ENCODE measurements at regions not wholly inside any gene's neighbourhood (a gene's known extent, or its start where the extent isn't known, plus 50 kb on each side); places are given as distances from the start of the nearest gene placed in this dataset.
"Not testable (repeated sequence)": the region's sequence is repeated elsewhere in the genome, so short reads cannot be mapped to it uniquely, and the experiment has no call there.

DNA sequence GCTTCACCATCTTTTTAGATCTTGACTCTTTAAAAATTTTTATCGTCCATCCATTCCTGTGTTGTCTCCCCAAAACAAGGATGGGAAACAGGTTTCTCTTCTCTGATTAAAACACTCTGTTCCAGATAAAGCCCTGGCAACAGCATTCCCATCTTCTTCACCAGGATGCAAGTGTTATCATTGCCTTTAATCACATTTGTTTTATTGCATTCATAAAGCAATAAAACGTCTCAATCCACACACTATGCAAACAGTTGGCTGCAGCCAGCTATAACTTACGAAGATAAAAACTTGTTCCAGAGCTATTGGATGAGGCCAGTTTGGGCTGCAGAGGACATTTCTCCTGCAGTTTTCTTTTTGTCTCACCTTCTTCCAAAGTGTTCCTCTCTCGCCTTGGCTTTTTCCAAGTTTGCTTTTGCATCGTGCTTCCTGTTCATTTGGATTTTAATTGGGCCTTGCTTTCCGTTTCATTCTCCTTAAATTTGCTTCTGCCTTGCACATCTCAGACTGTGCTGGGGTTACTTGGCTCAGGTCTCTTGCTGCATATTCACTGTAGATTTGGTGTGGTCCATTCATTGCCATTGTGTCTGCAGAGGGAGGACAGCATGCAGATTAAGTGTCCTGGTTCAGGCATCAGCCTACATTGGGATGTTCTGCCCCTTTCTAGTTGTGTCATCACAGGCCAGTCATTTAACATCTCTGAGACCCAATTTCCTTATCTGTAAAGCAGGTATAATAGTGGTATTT lies 136.5 kb upstream of the LIFR start:
- no peaks in the 10 kb centered on the region for H3K36me3 ChIP-seq (ENCODE audit: insufficient read depth, low read length)
- H3K79me2 ChIP-seq (ENCODE audit: insufficient read depth, low read length), result no peaks in the 10 kb centered on the region
- no peak overlapping the region for H2AFZ ChIP-seq (ENCODE audit: low read length)
- H3K27ac ChIP-seq (ENCODE audit: low read depth, low read length, poor library complexity, severe bottlenecking), result no peak overlapping the region
- H3F3A ChIP-seq (ENCODE audit: insufficient read depth, low read length), result no peaks in the 10 kb centered on the region
- H3K27me3 ChIP-seq (ENCODE audit: insufficient read depth, low read length), result no peaks in the 10 kb centered on the region
- no peaks in the 10 kb centered on the region for H3K9me3 ChIP-seq (ENCODE audit: low read length)
- no peaks in the 10 kb centered on the region for H4K20me1 ChIP-seq (ENCODE audit: insufficient read depth, low read length)
- no peak overlapping the region for H3K4me2 ChIP-seq (ENCODE audit: low read length)
- H3K4me1 ChIP-seq (ENCODE audit: insufficient read depth, low read length, severe bottlenecking), result no peaks in the 10 kb centered on the region
- no peak overlapping the region for H3K4me3 ChIP-seq (ENCODE audit: low read depth, low read length, poor library complexity, severe bottlenecking)
- no peak overlapping the region for H3K9ac ChIP-seq (ENCODE audit: low read length)
- H3K9me2 ChIP-seq (ENCODE audit: low read depth, low read length), result no peaks in the 10 kb centered on the region
- TF ChIP-seq, protein P1, sequence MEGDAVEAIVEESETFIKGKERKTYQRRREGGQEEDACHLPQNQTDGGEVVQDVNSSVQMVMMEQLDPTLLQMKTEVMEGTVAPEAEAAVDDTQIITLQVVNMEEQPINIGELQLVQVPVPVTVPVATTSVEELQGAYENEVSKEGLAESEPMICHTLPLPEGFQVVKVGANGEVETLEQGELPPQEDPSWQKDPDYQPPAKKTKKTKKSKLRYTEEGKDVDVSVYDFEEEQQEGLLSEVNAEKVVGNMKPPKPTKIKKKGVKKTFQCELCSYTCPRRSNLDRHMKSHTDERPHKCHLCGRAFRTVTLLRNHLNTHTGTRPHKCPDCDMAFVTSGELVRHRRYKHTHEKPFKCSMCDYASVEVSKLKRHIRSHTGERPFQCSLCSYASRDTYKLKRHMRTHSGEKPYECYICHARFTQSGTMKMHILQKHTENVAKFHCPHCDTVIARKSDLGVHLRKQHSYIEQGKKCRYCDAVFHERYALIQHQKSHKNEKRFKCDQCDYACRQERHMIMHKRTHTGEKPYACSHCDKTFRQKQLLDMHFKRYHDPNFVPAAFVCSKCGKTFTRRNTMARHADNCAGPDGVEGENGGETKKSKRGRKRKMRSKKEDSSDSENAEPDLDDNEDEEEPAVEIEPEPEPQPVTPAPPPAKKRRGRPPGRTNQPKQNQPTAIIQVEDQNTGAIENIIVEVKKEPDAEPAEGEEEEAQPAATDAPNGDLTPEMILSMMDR (IDR thresholded peaks at IDR 0.05; ENCODE audit: low read length), result no peak
- no peak for TF ChIP-seq EZH2 (IDR thresholded peaks at IDR 0.05; ENCODE audit: borderline replicate concordance, low read length)

DNA sequence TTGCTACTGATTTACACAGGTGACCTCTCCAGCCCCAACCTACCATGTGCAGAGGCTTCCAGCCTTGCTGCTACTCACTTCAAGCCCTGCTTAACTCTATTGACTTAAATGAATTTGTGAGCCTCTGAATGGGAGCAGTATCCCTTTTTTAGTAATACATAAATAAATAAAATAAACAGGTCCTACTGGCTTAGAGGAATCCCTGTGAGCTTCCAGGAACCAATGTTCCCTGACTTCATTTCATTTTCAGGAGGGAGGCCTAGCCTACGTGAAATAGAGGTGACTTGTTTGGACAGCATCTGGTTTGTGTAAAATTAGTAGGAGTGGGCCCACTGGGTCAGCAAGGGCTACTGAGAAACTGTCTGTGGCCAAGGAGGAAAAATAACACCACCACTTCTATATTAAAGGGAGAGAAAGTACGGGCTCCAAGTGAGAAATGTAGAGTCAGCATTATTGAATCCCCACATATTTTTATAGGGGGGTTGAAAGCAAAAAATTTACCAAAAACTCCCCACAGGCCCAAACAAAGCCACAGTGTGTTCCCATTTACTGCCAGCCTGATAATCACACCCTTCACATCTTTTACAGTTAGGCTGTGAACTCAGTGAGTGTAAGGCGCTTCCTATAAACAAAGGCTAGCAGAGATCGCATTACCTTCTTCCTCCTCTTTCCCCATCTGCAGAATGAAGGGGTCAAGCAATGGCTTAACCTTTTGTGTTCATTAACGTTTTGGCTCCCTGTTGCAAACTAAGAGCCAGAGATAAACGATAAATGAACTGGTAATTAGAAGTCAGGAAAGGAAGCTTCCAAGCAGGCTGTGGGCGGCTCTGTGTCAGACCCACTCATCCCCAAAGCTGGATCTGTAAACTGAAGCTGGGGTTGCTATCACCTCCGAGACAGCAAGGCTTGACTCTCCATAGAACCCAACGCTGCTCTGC lies 138.8 kb upstream of the LIFR start:
- Histone ChIP-seq H3K4me2 (ENCODE audit: low read length) (no peak overlapping the region), H3K9ac (ENCODE audit: low read length) (no peak overlapping the region), H2AFZ (ENCODE audit: low read length) (no peak overlapping the region), H3K79me2 (ENCODE audit: insufficient read depth, low read length) (no peaks in the 10 kb centered on the region), H3K27me3 (ENCODE audit: insufficient read depth, low read length) (no peaks in the 10 kb centered on the region), H3K27ac (ENCODE audit: low read depth, low read length, poor library complexity, severe bottlenecking) (no peak overlapping the region), H3K36me3 (ENCODE audit: insufficient read depth, low read length) (no peaks in the 10 kb centered on the region), H3K9me2 (ENCODE audit: low read depth, low read length) (no peaks in the 10 kb centered on the region), H4K20me1 (ENCODE audit: insufficient read depth, low read length) (no peaks in the 10 kb centered on the region), H3F3A (ENCODE audit: insufficient read depth, low read length) (no peaks in the 10 kb centered on the region), H3K9me3 (ENCODE audit: low read length) (no peaks in the 10 kb centered on the region), H3K4me1 (ENCODE audit: insufficient read depth, low read length, severe bottlenecking) (no peaks in the 10 kb centered on the region), H3K4me3 (ENCODE audit: low read depth, low read length, poor library complexity, severe bottlenecking) (no peak overlapping the region)
- no peak for TF ChIP-seq EZH2 (IDR thresholded peaks at IDR 0.05; ENCODE audit: borderline replicate concordance, low read length)
- TF ChIP-seq, protein P1 (IDR thresholded peaks at IDR 0.05; ENCODE audit: low read length), result no peak

DNA sequence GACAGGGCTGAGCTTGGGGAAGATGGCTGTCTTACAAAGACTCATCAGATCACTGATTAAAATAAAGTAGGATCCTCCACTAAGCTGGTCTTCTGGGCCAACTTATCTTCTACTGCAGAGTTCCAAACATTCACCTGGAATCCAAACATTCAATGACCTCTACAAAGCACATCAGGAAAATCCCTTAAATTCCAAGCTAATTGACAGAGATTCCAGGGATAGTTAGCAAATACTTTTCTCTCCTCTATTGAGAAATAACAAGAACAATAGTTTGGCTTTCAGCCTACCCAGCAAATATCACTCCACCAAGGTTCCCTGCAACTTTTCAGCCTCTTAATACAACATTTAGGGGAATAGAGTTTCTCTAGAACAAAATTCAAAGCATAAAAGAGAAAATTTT lies 140.6 kb upstream of the LIFR start:
- Histone ChIP-seq H3F3A (ENCODE audit: insufficient read depth, low read length) (no peaks in the 10 kb centered on the region), H3K4me2 (ENCODE audit: low read length) (no peak overlapping the region), H3K4me3 (ENCODE audit: low read depth, low read length, poor library complexity, severe bottlenecking) (no peak overlapping the region), H4K20me1 (ENCODE audit: insufficient read depth, low read length) (no peaks in the 10 kb centered on the region), H3K9ac (ENCODE audit: low read length) (no peak overlapping the region), H3K9me3 (ENCODE audit: low read length) (no peaks in the 10 kb centered on the region), H3K36me3 (ENCODE audit: insufficient read depth, low read length) (no peaks in the 10 kb centered on the region), H2AFZ (ENCODE audit: low read length) (no peak overlapping the region), H3K79me2 (ENCODE audit: insufficient read depth, low read length) (no peaks in the 10 kb centered on the region), H3K27ac (ENCODE audit: low read depth, low read length, poor library complexity, severe bottlenecking) (no peak overlapping the region), H3K9me2 (ENCODE audit: low read depth, low read length) (no peaks in the 10 kb centered on the region), H3K4me1 (ENCODE audit: insufficient read depth, low read length, severe bottlenecking) (no peaks in the 10 kb centered on the region), H3K27me3 (ENCODE audit: insufficient read depth, low read length) (no peaks in the 10 kb centered on the region)
- TF ChIP-seq, protein P1 (IDR thresholded peaks at IDR 0.05; ENCODE audit: low read length), result no peak
- TF ChIP-seq EZH2 (IDR thresholded peaks at IDR 0.05; ENCODE audit: borderline replicate concordance, low read length), result no peak

DNA sequence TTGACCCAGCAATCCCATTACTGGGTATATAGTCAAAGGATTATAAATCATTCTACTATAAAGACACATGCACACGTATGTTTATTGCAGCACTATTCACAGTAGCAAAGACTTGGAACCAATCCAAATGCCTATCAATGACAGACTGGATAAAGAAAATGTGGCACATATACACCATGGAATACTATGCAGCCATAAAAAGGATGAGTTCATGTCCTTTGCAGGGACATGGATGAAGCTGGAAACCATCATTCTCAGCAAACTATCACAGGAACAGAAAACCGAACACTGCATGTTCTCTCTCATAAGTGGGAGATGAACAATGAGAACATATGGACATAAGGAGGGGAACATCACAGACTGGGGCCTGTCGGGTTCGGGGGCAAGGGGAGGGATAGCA lies 140.3 kb upstream of the OSMR start:
- H3K9me3 ChIP-seq (ENCODE audit: low read length); H3K9me2 ChIP-seq (ENCODE audit: low read depth, low read length); H4K20me1 ChIP-seq (ENCODE audit: insufficient read depth, low read length); H3K27ac ChIP-seq (ENCODE audit: low read depth, low read length, poor library complexity, severe bottlenecking); H3K36me3 ChIP-seq (ENCODE audit: insufficient read depth, low read length); H3K4me3 ChIP-seq (ENCODE audit: low read depth, low read length, poor library complexity, severe bottlenecking); H3F3A ChIP-seq (ENCODE audit: insufficient read depth, low read length); H2AFZ ChIP-seq (ENCODE audit: low read length); H3K4me1 ChIP-seq (ENCODE audit: insufficient read depth, low read length, severe bottlenecking); H3K9ac ChIP-seq (ENCODE audit: low read length); H3K79me2 ChIP-seq (ENCODE audit: insufficient read depth, low read length); H3K4me2 ChIP-seq (ENCODE audit: low read length); H3K27me3 ChIP-seq (ENCODE audit: insufficient read depth, low read length): not testable (repeated sequence)

All from OCI-LY1 (cell line).